ENCODE measurements at regions not wholly inside any gene's neighbourhood (a gene's known extent, or its start where the extent isn't known, plus 50 kb on each side); places are given as distances from the start of the nearest gene placed in this dataset.
A peak's percentile ranks its signal among the peaks of the same experiment; 100 is the strongest.

- 78 to 80% methylated on average over 4 of the region's 4 CpGs for WGBS, 2 experiments (ENCODE audit: low coverage in 1 of 2, low lambda C conversion rate in 2 of 2, missing lambda C conversion rate in 2 of 2)
- in situ Hi-C loops (cut with MboI), result no loop called here
- no peaks in the 10 kb centered on the region for H4K20me1 ChIP-seq (ENCODE audit: insufficient read depth)
- H3K27me3 ChIP-seq (replicated peaks; ENCODE audit: insufficient read depth), result no peaks in the 10 kb centered on the region
- no peak overlapping the region for H3K9ac ChIP-seq
- TF ChIP-seq EZH2phosphoT487 (IDR thresholded peaks at IDR 0.05; ENCODE audit: insufficient read depth, low read depth), result no peak
- TF ChIP-seq EZH2 (IDR thresholded peaks at IDR 0.05; ENCODE audit: insufficient read depth, poor library complexity, severe bottlenecking), result no peak
- DNase-seq, result peak; percentile 39
- no peak overlapping the region for H3K4me3 ChIP-seq
- no peak overlapping the region for H2AFZ ChIP-seq
- H3K4me2 ChIP-seq (ENCODE audit: unreplicated experiment), result no peak overlapping the region
- no peak overlapping the region for H3K27ac ChIP-seq
- peaks cover 4% of the 10 kb centered on the region for H3F3A ChIP-seq (ENCODE audit: insufficient read depth)
- no peaks in the 10 kb centered on the region for H3K9me2 ChIP-seq (ENCODE audit: insufficient read depth)
- H3K36me3 ChIP-seq (ENCODE audit: low read depth), result no peaks in the 10 kb centered on the region
- no peaks in the 10 kb centered on the region for H3K79me2 ChIP-seq (ENCODE audit: insufficient read depth)
- peaks cover 6% of the 10 kb centered on the region for H3K4me1 ChIP-seq (ENCODE audit: insufficient read depth)
- no peaks in the 10 kb centered on the region for H3K9me3 ChIP-seq (ENCODE audit: low read depth)
Observed at GRCh38 chr12:47383942-47384341, 304.2 kb upstream of the AMIGO2 start.

DNA sequence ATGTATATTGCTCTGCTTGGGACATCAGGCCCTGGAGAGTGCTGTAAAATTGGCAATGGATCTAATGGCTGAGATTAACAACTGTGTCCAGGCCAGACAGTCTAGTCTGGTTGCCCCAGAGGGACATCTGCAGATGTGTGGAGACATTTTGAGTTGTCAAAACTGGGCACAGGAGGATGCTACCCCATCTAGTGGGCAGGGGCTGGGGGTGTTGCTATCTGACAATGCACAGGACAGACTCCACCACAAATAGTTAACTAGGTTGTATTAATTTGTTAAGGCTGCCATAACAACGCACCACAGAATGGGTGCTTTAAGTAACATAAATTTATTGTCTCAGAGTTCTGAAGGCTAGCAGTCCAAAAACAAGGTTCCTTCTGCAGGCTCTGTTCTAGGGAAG is 302.5 kb upstream of the AMIGO2 start:
- in situ Hi-C loops (cut with MboI), result no loop called here
- no peaks in the 10 kb centered on the region for H3K79me2 ChIP-seq (ENCODE audit: insufficient read depth)
- H4K20me1 ChIP-seq (ENCODE audit: insufficient read depth), result no peaks in the 10 kb centered on the region
- no peak overlapping the region for H3K4me3 ChIP-seq
- H3K27me3 ChIP-seq (replicated peaks; ENCODE audit: insufficient read depth), result no peaks in the 10 kb centered on the region
- no peak overlapping the region for H3K9ac ChIP-seq
- 48 to 64% methylated on average over 1 of the region's 1 CpG for WGBS, 2 experiments (ENCODE audit: low coverage in 1 of 2, low lambda C conversion rate in 2 of 2, missing lambda C conversion rate in 2 of 2)
- no peak overlapping the region for H2AFZ ChIP-seq
- H3K4me1 ChIP-seq (ENCODE audit: insufficient read depth), result peaks cover 16% of the 10 kb centered on the region
- no peak overlapping the region for H3K4me2 ChIP-seq (ENCODE audit: unreplicated experiment)
- TF ChIP-seq EZH2 (IDR thresholded peaks at IDR 0.05; ENCODE audit: insufficient read depth, poor library complexity, severe bottlenecking) (no peak), EZH2phosphoT487 (IDR thresholded peaks at IDR 0.05; ENCODE audit: insufficient read depth, low read depth) (no peak)
- no peaks in the 10 kb centered on the region for H3K9me2 ChIP-seq (ENCODE audit: insufficient read depth)
- no peaks in the 10 kb centered on the region for H3K9me3 ChIP-seq (ENCODE audit: low read depth)
- H3K36me3 ChIP-seq (ENCODE audit: low read depth), result no peaks in the 10 kb centered on the region
- no peak overlapping the region for H3K27ac ChIP-seq
- DNase-seq, result no peak
- H3F3A ChIP-seq (ENCODE audit: insufficient read depth), result peaks cover 16% of the 10 kb centered on the region

DNA sequence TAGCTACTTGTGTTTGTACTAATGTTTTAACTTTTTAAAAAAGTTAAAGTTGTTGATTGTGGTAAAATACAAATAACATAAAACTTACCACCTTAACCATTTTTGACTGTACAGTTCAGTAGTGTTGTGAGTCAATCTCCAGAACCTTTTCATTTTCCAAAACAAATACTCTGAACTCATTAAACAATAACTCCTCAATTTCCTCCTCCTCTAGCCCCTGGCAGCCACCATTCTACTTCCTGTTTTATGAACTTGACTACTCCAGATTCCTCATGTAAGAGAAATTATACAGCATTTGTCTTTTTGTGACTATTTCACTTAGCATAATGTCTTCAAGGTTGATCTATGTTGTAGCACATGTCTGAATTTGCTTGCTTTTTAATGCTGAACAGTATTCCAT is 299.1 kb upstream of the AMIGO2 start:
- Histone ChIP-seq H3K9me3 (ENCODE audit: low read depth) (no peaks in the 10 kb centered on the region), H3K4me3 (no peak overlapping the region), H2AFZ (peak overlapping the region; percentile 59), H3K9ac (no peak overlapping the region), H3K79me2 (ENCODE audit: insufficient read depth) (no peaks in the 10 kb centered on the region), H3K4me1 (ENCODE audit: insufficient read depth) (peaks cover 21% of the 10 kb centered on the region), H3K9me2 (ENCODE audit: insufficient read depth) (no peaks in the 10 kb centered on the region), H3K36me3 (ENCODE audit: low read depth) (no peaks in the 10 kb centered on the region), H3K27ac (peak overlapping the region; percentile 94), H4K20me1 (ENCODE audit: insufficient read depth) (no peaks in the 10 kb centered on the region), H3K27me3 (replicated peaks; ENCODE audit: insufficient read depth) (no peaks in the 10 kb centered on the region), H3K4me2 (ENCODE audit: unreplicated experiment) (no peak overlapping the region), H3F3A (ENCODE audit: insufficient read depth) (peaks cover 22% of the 10 kb centered on the region)
- in situ Hi-C loops (cut with MboI), result no loop called here
- TF ChIP-seq EZH2 (IDR thresholded peaks at IDR 0.05; ENCODE audit: insufficient read depth, poor library complexity, severe bottlenecking) (no peak), EZH2phosphoT487 (IDR thresholded peaks at IDR 0.05; ENCODE audit: insufficient read depth, low read depth) (no peak)
- peak; percentile 26 for DNase-seq

GRCh38 chr12:47378222-47378582 is 298.4 kb upstream of the AMIGO2 start:
- TF ChIP-seq EZH2 (IDR thresholded peaks at IDR 0.05; ENCODE audit: insufficient read depth, poor library complexity, severe bottlenecking) (no peak), EZH2phosphoT487 (IDR thresholded peaks at IDR 0.05; ENCODE audit: insufficient read depth, low read depth) (no peak)
- Histone ChIP-seq H3K4me1 (ENCODE audit: insufficient read depth) (peaks cover 21% of the 10 kb centered on the region), H4K20me1 (ENCODE audit: insufficient read depth) (no peaks in the 10 kb centered on the region), H2AFZ (peak overlapping the region; percentile 59), H3K9ac (peak overlapping the region; percentile 72), H3K9me2 (ENCODE audit: insufficient read depth) (no peaks in the 10 kb centered on the region), H3K36me3 (ENCODE audit: low read depth) (no peaks in the 10 kb centered on the region), H3K9me3 (ENCODE audit: low read depth) (no peaks in the 10 kb centered on the region), H3K4me2 (ENCODE audit: unreplicated experiment) (peak overlapping the region; percentile 58), H3K27ac (peak overlapping the region; percentile 94), H3K4me3 (peak overlapping the region; percentile 39), H3K27me3 (replicated peaks; ENCODE audit: insufficient read depth) (no peaks in the 10 kb centered on the region), H3K79me2 (ENCODE audit: insufficient read depth) (no peaks in the 10 kb centered on the region), H3F3A (ENCODE audit: insufficient read depth) (peaks cover 22% of the 10 kb centered on the region)
- in situ Hi-C loops (cut with MboI), result no loop called here
- DNase-seq, result no peak
- WGBS, 2 experiments (ENCODE audit: low coverage in 1 of 2, low lambda C conversion rate in 2 of 2, missing lambda C conversion rate in 2 of 2), result 69 to 75% methylated on average over 3 of the region's 3 CpGs
